NT2/D1 (cell line): ENCODE measurements at regions not wholly inside any gene's neighbourhood (a gene's known extent, or its start where the extent isn't known, plus 50 kb on each side); places are given as distances from the start of the nearest gene placed in this dataset.
"Not testable (repeated sequence)": the region's sequence is repeated elsewhere in the genome, so short reads cannot be mapped to it uniquely, and the experiment has no call there.

ENCODE experiments used
- DNase-seq: peaks from one replicate; pipeline ENCODE4 v3.0.0-alpha.2; 2011; ENCODE audit warnings: low read depth, low spot score
- H3K27me3 ChIP-seq: 2 replicates; pipeline ENCODE4 v1.6.0; 2011; ENCODE audit warnings: mild to moderate bottlenecking; ENCODE audit not compliant: insufficient read length, insufficient read depth
- H3K36me3 ChIP-seq: 2 replicates; pipeline ENCODE4 v1.6.1; 2011; ENCODE audit warnings: mild to moderate bottlenecking, low read length, mixed read lengths; ENCODE audit not compliant: insufficient read depth, insufficient read length
- H3K4me1 ChIP-seq: 2 replicates; pipeline ENCODE4 v1.5.1; 2011; ENCODE audit not compliant: insufficient read depth, insufficient read length
- H3K4me3 ChIP-seq: 2 replicates; pipeline ENCODE4 v1.5.1; 2011; ENCODE audit warnings: low read depth; ENCODE audit not compliant: insufficient read length
- H3K9ac ChIP-seq: 2 replicates; pipeline ENCODE4 v1.6.0; 2011; ENCODE audit warnings: low read depth; ENCODE audit not compliant: insufficient read length
- H3K9me3 ChIP-seq: 2 replicates; pipeline ENCODE4 v1.5.1; 2011; ENCODE audit warnings: mild to moderate bottlenecking, low read length; ENCODE audit not compliant: insufficient read depth
- SUZ12 ChIP-seq: IDR thresholded peaks from 2 replicates; pipeline ENCODE4 v1.6.1; 2011; ENCODE audit not compliant: insufficient read length, insufficient read depth; ENCODE audit errors: extremely low read depth
- YY1 ChIP-seq: IDR thresholded peaks from 2 replicates; pipeline ENCODE4 v1.6.1; 2011; ENCODE audit not compliant: insufficient read length, insufficient read depth
- ZNF274 ChIP-seq: IDR thresholded peaks from 2 replicates; pipeline ENCODE4 v1.6.1; 2011; ENCODE audit warnings: mild to moderate bottlenecking, low read depth, low read length

- TF ChIP-seq ZNF274: no peak
- no peak for TF ChIP-seq SUZ12
- TF ChIP-seq YY1: no peak
- H3K4me1 ChIP-seq: no peaks in the 10 kb centered on the region
- H3K27me3 ChIP-seq: no peaks in the 10 kb centered on the region
- H3K9ac ChIP-seq: no peak overlapping the region
- H3K36me3 ChIP-seq: no peaks in the 10 kb centered on the region
- no peak overlapping the region for H3K4me3 ChIP-seq
- DNase-seq: no peak
- no peaks in the 10 kb centered on the region for H3K9me3 ChIP-seq
Observed at GRCh38 chr3:86849991-86850390, 141.0 kb downstream of the VGLL3 start.

GRCh38 chr3:86845726-86846125 is 145.2 kb downstream of the VGLL3 start:
- no peak overlapping the region for H3K4me3 ChIP-seq
- H3K4me1 ChIP-seq: no peaks in the 10 kb centered on the region
- H3K9me3 ChIP-seq: no peaks in the 10 kb centered on the region
- no peaks in the 10 kb centered on the region for H3K27me3 ChIP-seq
- DNase-seq: no peak
- no peaks in the 10 kb centered on the region for H3K36me3 ChIP-seq
- H3K9ac ChIP-seq: no peak overlapping the region
- no peak for TF ChIP-seq SUZ12
- no peak for TF ChIP-seq ZNF274
- TF ChIP-seq YY1: no peak

GRCh38 chr3:86838927-86839326 is 152.0 kb downstream of the VGLL3 start:
- DNase-seq: no peak

GRCh38 chr3:86837871-86838270 is 153.1 kb downstream of the VGLL3 start:
- no peaks in the 10 kb centered on the region for H3K36me3 ChIP-seq
- TF ChIP-seq YY1 (no peak), SUZ12 (no peak), ZNF274 (no peak)
- no peak overlapping the region for H3K9ac ChIP-seq
- H3K4me3 ChIP-seq: no peak overlapping the region
- H3K27me3 ChIP-seq: no peaks in the 10 kb centered on the region
- H3K4me1 ChIP-seq: no peaks in the 10 kb centered on the region
- H3K9me3 ChIP-seq: no peaks in the 10 kb centered on the region
- DNase-seq: no peak

More at GRCh38 chr3:86838927-86839326, 152.0 kb downstream of the VGLL3 start:
- Histone ChIP-seq H3K27me3 (no peaks in the 10 kb centered on the region), H3K9ac (no peak overlapping the region), H3K4me1 (no peaks in the 10 kb centered on the region), H3K4me3 (no peak overlapping the region), H3K36me3 (no peaks in the 10 kb centered on the region), H3K9me3 (no peaks in the 10 kb centered on the region)
- TF ChIP-seq YY1 (no peak), ZNF274 (no peak), SUZ12 (no peak)

GRCh38 chr3:86830566-86830965 is 160.4 kb downstream of the VGLL3 start:
- H3K9ac ChIP-seq: no peak overlapping the region
- no peaks in the 10 kb centered on the region for H3K36me3 ChIP-seq
- no peaks in the 10 kb centered on the region for H3K4me1 ChIP-seq
- DNase-seq: no peak
- no peaks in the 10 kb centered on the region for H3K9me3 ChIP-seq
- no peak for TF ChIP-seq YY1
- no peak for TF ChIP-seq SUZ12
- no peak for TF ChIP-seq ZNF274
- no peak overlapping the region for H3K4me3 ChIP-seq
- no peaks in the 10 kb centered on the region for H3K27me3 ChIP-seq

GRCh38 chr3:86828751-86829150 is 162.2 kb downstream of the VGLL3 start:
- Histone ChIP-seq H3K9ac (no peak overlapping the region), H3K4me1 (no peaks in the 10 kb centered on the region), H3K27me3 (no peaks in the 10 kb centered on the region), H3K36me3 (no peaks in the 10 kb centered on the region), H3K9me3 (no peaks in the 10 kb centered on the region), H3K4me3 (no peak overlapping the region)
- TF ChIP-seq ZNF274 (no peak), SUZ12 (no peak), YY1 (no peak)
- no peak for DNase-seq

- not testable (repeated sequence) for H3K4me1 ChIP-seq, H3K9ac ChIP-seq, DNase-seq, H3K4me3 ChIP-seq, H3K27me3 ChIP-seq, H3K36me3 ChIP-seq, H3K9me3 ChIP-seq
Observed at GRCh38 chr3:86827582-86827981, 163.4 kb downstream of the VGLL3 start.

GRCh38 chr3:86826292-86826691 is 164.7 kb downstream of the VGLL3 start:
- no peak for TF ChIP-seq SUZ12
- TF ChIP-seq YY1: no peak
- no peak for TF ChIP-seq ZNF274

More at GRCh38 chr3:86826292-86826691, 164.7 kb downstream of the VGLL3 start:
- Histone ChIP-seq H3K36me3 (no peaks in the 10 kb centered on the region), H3K4me3 (no peak overlapping the region), H3K9ac (no peak overlapping the region), H3K9me3 (no peaks in the 10 kb centered on the region; the same call in 1 of the 2 replicates), H3K4me1 (no peaks in the 10 kb centered on the region), H3K27me3 (no peaks in the 10 kb centered on the region)
- DNase-seq: no peak
